GM18520 (cell line): ENCODE measurements at regions not wholly inside any gene's neighbourhood (a gene's known extent, or its start where the extent isn't known, plus 50 kb on each side); places are given as distances from the start of the nearest gene placed in this dataset.
"Not testable (repeated sequence)": the region's sequence is repeated elsewhere in the genome, so short reads cannot be mapped to it uniquely, and the experiment has no call there.

Experiments used
- ATAC-seq: cut with Tn5 transposase; IDR thresholded peaks from one replicate; pipeline ENCODE4 v1.9.1; 2021; ENCODE audit not compliant: unreplicated experiment

GRCh38 chr10:36574207-36574606 lies 551.2 kb upstream of the ANKRD30A start:
- no peak for ATAC-seq

- ATAC-seq = no peak
Measured at GRCh38 chr10:36573246-36573645, 552.2 kb upstream of the ANKRD30A start.

GRCh38 chr10:36564433-36564832 lies 561.0 kb upstream of the ANKRD30A start:
- no peak for ATAC-seq

- ATAC-seq = no peak
Measured at GRCh38 chr10:36559412-36560400, 565.7 kb upstream of the ANKRD30A start.

GRCh38 chr10:36556468-36556867 lies 568.9 kb upstream of the ANKRD30A start:
- no peak for ATAC-seq

- ATAC-seq = no peak
Measured at GRCh38 chr10:36555036-36555435, 570.4 kb upstream of the ANKRD30A start.

GRCh38 chr10:36547965-36548364 lies 577.4 kb upstream of the ANKRD30A start:
- no peak for ATAC-seq

- no peak for ATAC-seq
Measured at GRCh38 chr10:36542493-36542892, 582.9 kb upstream of the ANKRD30A start.

- ATAC-seq = no peak
Measured at GRCh38 chr10:36540611-36541010, 584.8 kb upstream of the ANKRD30A start.

- no peak for ATAC-seq
Measured at GRCh38 chr10:36538953-36539586, 586.3 kb upstream of the ANKRD30A start.

GRCh38 chr10:36534471-36535002 lies 590.9 kb upstream of the ANKRD30A start:
- ATAC-seq = no peak

GRCh38 chr10:36533861-36534260 lies 591.5 kb upstream of the ANKRD30A start:
- no peak for ATAC-seq

- no peak for ATAC-seq
Measured at GRCh38 chr10:36533316-36533715, 592.1 kb upstream of the ANKRD30A start.

GRCh38 chr10:36531621-36532020 lies 593.8 kb upstream of the ANKRD30A start:
- ATAC-seq = no peak

GRCh38 chr10:36526033-36526432 lies 599.4 kb upstream of the ANKRD30A start:
- ATAC-seq = no peak

GRCh38 chr10:36524126-36524525 lies 601.3 kb upstream of the ANKRD30A start:
- not testable (repeated sequence) for ATAC-seq

GRCh38 chr10:36519909-36520308 lies 605.5 kb upstream of the ANKRD30A start:
- no peak for ATAC-seq

- ATAC-seq = no peak
Measured at GRCh38 chr10:36516281-36516680, 609.1 kb upstream of the ANKRD30A start.

- no peak for ATAC-seq
Measured at GRCh38 chr10:36515319-36515718, 610.1 kb upstream of the ANKRD30A start.

- no peak for ATAC-seq
Measured at GRCh38 chr10:36507715-36508114, 617.7 kb upstream of the ANKRD30A start.

- no peak for ATAC-seq
Measured at GRCh38 chr10:36506697-36507496, 618.5 kb upstream of the ANKRD30A start.
